K562 (cell line): ENCODE measurements at regions not wholly inside any gene's neighbourhood (a gene's known extent, or its start where the extent isn't known, plus 50 kb on each side); places are given as distances from the start of the nearest gene placed in this dataset.

Source experiments
- ATAC-seq: fragments of 200-7000 bp; cut with Tn5 transposase; 3 replicates; pipeline ENCODE4 v1.9.1; 2020; ENCODE audit warnings: moderate library complexity
- BruUV-seq: library from RNA; stranded (reverse); fragments of 400-500 nt; replicated peaks from 2 replicates; lab custom pipeline; 2021; lab: Mats Ljungman, UMichigan
- CTCF ChIA-PET: fragments of 300-600 bp; formaldehyde crosslinking; extraction: SDS; loops from one replicate; lab custom pipeline; 2021; ENCODE audit warnings: low intra/inter-chr PET ratio; lab: Yijun Ruan, JAX
- POLR2A ChIA-PET: fragments of 300-600, 350-650 bp; sonication (Branson Sonifier 250); formaldehyde crosslinking; extraction: SDS; loops from one replicate; lab custom pipeline; 2021; ENCODE audit warnings: antibody characterized with exemption, inconsistent platforms; lab: Yijun Ruan, JAX
- DNase-seq, 4 experiments: peaks; one replicate each; pipeline versions ENCODE4 v3.0.0 to v3.0.0-alpha.2; 2011 to 2018; ENCODE audit warnings: low spot score in 3 of 4, mixed read lengths in 3 of 4; ENCODE audit errors: extremely low read depth in 1 of 4
- FAIRE-seq: peaks from 2 replicates; lab custom pipeline; 2011; peaks lifted over from hg19 to GRCh38; lab: Jason Lieb, UNC
- H2AFZ ChIP-seq: 2 replicates; pipeline ENCODE4 v1.6.0; 2011; ENCODE audit warnings: low read depth, low read length, control low read depth, inconsistent platforms
- H3K27ac ChIP-seq: fragments of 200-600 bp; 3 replicates; pipeline ENCODE4 v1.8.0; 2011; ENCODE audit warnings: low read depth, mild to moderate bottlenecking, control low read depth, inconsistent platforms, low read length, moderate library complexity, mixed read lengths; ENCODE audit errors: extremely low read depth
- H3K27me3 ChIP-seq, 2 experiments: fragments of 300-600 bp in 1 of 2; 2 replicates in 1 of 2; 3 replicates in 1 of 2; pipeline versions ENCODE4 v1.6.0 to v1.8.0; 2011; ENCODE audit warnings: inconsistent platforms in 2 of 2, low read length in 2 of 2, mild to moderate bottlenecking in 1 of 2, mixed read lengths in 1 of 2, moderate library complexity in 1 of 2; ENCODE audit not compliant: control insufficient read depth in 2 of 2, insufficient read depth in 2 of 2
- H3K36me3 ChIP-seq: fragments of 300-600 bp; 3 replicates; pipeline ENCODE4 v1.8.0; 2011; ENCODE audit warnings: mild to moderate bottlenecking, low read length, inconsistent platforms; ENCODE audit not compliant: control insufficient read depth, insufficient read depth
- H3K4me1 ChIP-seq, 2 experiments: fragments of 200-600 bp in 1 of 2; replicated peaks in 1 of 2; 2 replicates in 1 of 2; 3 replicates in 1 of 2; pipeline versions ENCODE4 v1.5.1 to v1.8.0; 2011; ENCODE audit warnings: inconsistent platforms in 2 of 2, low read length in 2 of 2, mild to moderate bottlenecking in 1 of 2, mixed read lengths in 1 of 2, moderate library complexity in 1 of 2; ENCODE audit not compliant: control insufficient read depth in 2 of 2, insufficient read depth in 2 of 2
- H3K4me2 ChIP-seq: 2 replicates; pipeline ENCODE4 v1.6.1; 2011; ENCODE audit warnings: low read length, control low read depth, inconsistent platforms, mixed read lengths; ENCODE audit not compliant: insufficient read depth
- H3K4me3 ChIP-seq: fragments of 200-600 bp; sonication (generic), shearing (Covaris generic); 2 replicates; pipeline ENCODE4 v1.5.1; 2016; ENCODE audit warnings: control low read depth, inconsistent platforms
- H3K79me2 ChIP-seq: fragments of 200-600 bp; 3 replicates; pipeline ENCODE4 v1.8.0; 2011; ENCODE audit warnings: low read length, inconsistent platforms; ENCODE audit not compliant: control insufficient read depth, insufficient read depth
- H3K9ac ChIP-seq, 2 experiments: 2 replicates each; pipeline versions ENCODE4 v1.6.0 to v1.6.1; 2011; ENCODE audit warnings: low read depth in 2 of 2, low read length in 2 of 2, control low read depth in 1 of 2, inconsistent platforms in 1 of 2, mild to moderate bottlenecking in 1 of 2, mixed read lengths in 1 of 2; ENCODE audit not compliant: insufficient read depth in 1 of 2
- H3K9me1 ChIP-seq: one replicate; pipeline ENCODE4 v1.6.0; 2011; ENCODE audit warnings: inconsistent platforms, mild to moderate bottlenecking, low read length, moderate library complexity; ENCODE audit not compliant: control insufficient read depth, insufficient read depth
- H3K9me3 ChIP-seq: replicated peaks from 2 replicates; pipeline ENCODE4 v1.5.1; 2011; ENCODE audit warnings: low read depth, low read length, inconsistent platforms; ENCODE audit not compliant: control insufficient read depth, insufficient read depth
- H4K20me1 ChIP-seq: replicated peaks from 2 replicates; pipeline ENCODE4 v1.6.1; 2011; ENCODE audit warnings: low read length, inconsistent platforms, mixed read lengths; ENCODE audit not compliant: control insufficient read depth, insufficient read depth
- BHLHE40 ChIP-seq: IDR thresholded peaks from 2 replicates; pipeline ENCODE4 v1.6.1; 2011; ENCODE audit warnings: low read length, improper control_type of control experiment
- BRF1 ChIP-seq: IDR thresholded peaks from 3 replicates; pipeline ENCODE4 v1.6.1; 2011; ENCODE audit warnings: borderline replicate concordance, mild to moderate bottlenecking; ENCODE audit not compliant: insufficient read length; ENCODE audit errors: extremely low read depth
- CC2D1A ChIP-seq: fragments of 450-650 bp; IDR thresholded peaks from 2 replicates; pipeline ENCODE4 v1.6.1; 2017; ENCODE audit warnings: mild to moderate bottlenecking
- ELF1 ChIP-seq: fragments of 200-800 bp; sonication (Bioruptor generic); IDR thresholded peaks from 2 replicates; pipeline ENCODE4 v1.6.1; 2016; ENCODE audit warnings: missing genetic modification characterization, missing compliant biosample characterization
- EZH2 ChIP-seq: IDR thresholded peaks from 2 replicates; pipeline ENCODE4 v1.6.1; 2012; ENCODE audit warnings: low read depth, mild to moderate bottlenecking, inconsistent platforms, low read length, borderline replicate concordance
- GABPB1 ChIP-seq: sonication (generic); formaldehyde crosslinking; IDR thresholded peaks from 2 replicates; pipeline ENCODE4 v1.8.0; 2022; ENCODE audit warnings: mild to moderate bottlenecking, missing genetic modification reagents
- MAZ ChIP-seq, 2 experiments: fragments of 450-650 bp in 1 of 2; sonication (generic) in 1 of 2; formaldehyde crosslinking; IDR thresholded peaks in 1 of 2; conservative IDR thresholded peaks in 1 of 2; 2 replicates each; pipeline versions ENCODE4 v1.4.0 to v1.5.0; 2020; ENCODE audit warnings: mild to moderate bottlenecking in 1 of 2, missing genetic modification reagents in 1 of 2
- MCM5 ChIP-seq: fragments of 450-650 bp; IDR thresholded peaks from 2 replicates; pipeline ENCODE4 v1.6.1; 2016; ENCODE audit warnings: low read depth
- MTA1 ChIP-seq: fragments of 450-650 bp; IDR thresholded peaks from 2 replicates; pipeline ENCODE4 v1.6.1; 2017; ENCODE audit warnings: borderline replicate concordance
- POLR2AphosphoS5 ChIP-seq: IDR thresholded peaks from 2 replicates; pipeline ENCODE4 v1.6.1; 2011; ENCODE audit warnings: mild to moderate bottlenecking, low read depth, low read length, moderate library complexity; ENCODE audit not compliant: control insufficient read depth, insufficient read depth
- THRAP3 ChIP-seq: fragments of 450-650 bp; IDR thresholded peaks from 2 replicates; pipeline ENCODE4 v1.6.1; 2016; ENCODE audit warnings: mild to moderate bottlenecking, inconsistent platforms, borderline replicate concordance
- ZEB2 ChIP-seq: fragments of 450-650 bp; IDR thresholded peaks from 2 replicates; pipeline ENCODE4 v1.6.1; 2016
- ZNF239 ChIP-seq: fragments of 250-450 bp; sonication (Bioruptor Pico); IDR thresholded peaks from 2 replicates; pipeline ENCODE4 v1.4.0; 2020; ENCODE audit warnings: mild to moderate bottlenecking
- WGBS: fragments of 100-300 bp; shearing (Covaris generic); methylation state at CpG from one replicate; pipeline ENCODE4 v1.1.6; 2016; ENCODE audit warnings: low coverage, mixed read lengths; ENCODE audit not compliant: insufficient coverage; ENCODE audit errors: missing lambda C conversion rate; 5-methylcytosine and 5-hydroxymethylcytosine counted together
- in situ Hi-C: fragments of 300-500 bp; cut with MboI; formaldehyde crosslinking; loops from 4 replicates; pipeline ENCODE4 v1.15.0; 2018; ENCODE audit warnings: inconsistent platforms, mixed read lengths
- intact Hi-C: fragments of 100-400 bp; cut with micrococcal nuclease; formaldehyde crosslinking; loops from 2 replicates; pipeline ENCODE4 v1.14.2; 2022
- TF ChIP-seq, protein P1 (sequence below): sonication (generic); formaldehyde crosslinking; IDR thresholded peaks from 2 replicates; pipeline ENCODE4 v1.8.0; 2022; ENCODE audit warnings: missing genetic modification reagents, mild to moderate bottlenecking, moderate library complexity, borderline replicate concordance
- TF ChIP-seq, protein P2 (sequence below): fragments of 450-650 bp; formaldehyde crosslinking; IDR thresholded peaks from 2 replicates; pipeline ENCODE4 v1.4.0; 2022; ENCODE audit warnings: missing genetic modification characterization
- TF ChIP-seq, protein P3 (sequence below): IDR thresholded peaks from 2 replicates; pipeline ENCODE4 v1.6.1; 2011; ENCODE audit warnings: borderline replicate concordance, low read depth, mild to moderate bottlenecking, moderate library complexity, low read length; ENCODE audit not compliant: insufficient read depth, poor library complexity, severe bottlenecking

DNA sequence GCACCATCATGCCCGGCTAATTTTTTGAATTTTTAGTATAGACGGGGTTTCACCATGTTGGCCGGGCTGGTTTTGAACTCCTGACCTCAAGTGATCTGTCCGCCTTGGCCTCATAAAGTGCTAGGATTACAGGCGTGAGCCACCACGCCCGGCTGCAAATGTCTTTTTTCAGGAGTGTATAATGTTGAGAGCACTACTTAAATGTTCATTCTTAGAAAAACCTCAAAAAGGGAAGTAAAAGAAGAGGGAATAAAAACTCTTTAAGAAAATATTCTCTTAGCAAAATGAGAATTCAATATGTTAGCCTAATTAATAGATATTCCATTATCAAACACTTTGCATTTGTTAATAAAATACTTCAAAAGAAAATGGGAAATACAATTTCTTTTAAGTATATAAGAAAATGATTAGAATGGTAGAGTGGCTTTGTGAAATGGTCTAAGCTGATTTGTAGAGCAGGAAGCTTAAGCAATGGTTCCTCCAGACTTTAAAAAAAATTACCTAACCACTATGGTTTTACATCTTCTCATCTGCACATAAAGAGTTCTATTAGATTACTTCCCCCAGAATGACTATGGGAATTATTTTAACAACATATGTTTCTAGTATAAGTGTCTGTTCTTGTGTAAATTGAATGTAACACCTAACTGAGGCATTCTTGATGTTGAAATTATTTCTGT, 226.7 kb upstream of the ALCAM start:
- no peak for FAIRE-seq
- Histone ChIP-seq H3K4me2 (no peak overlapping the region), H3K79me2 (no peaks in the 10 kb centered on the region), H3K4me3 (no peak overlapping the region), H3K9me1 (no peaks in the 10 kb centered on the region), H4K20me1 (no peaks in the 10 kb centered on the region), H2AFZ (no peak overlapping the region), H3K4me1 (no peaks in the 10 kb centered on the region), H3K27me3 (no peaks in the 10 kb centered on the region), H3K27ac (no peak overlapping the region), H3K9me3 (no peaks in the 10 kb centered on the region; the same call in 1 of the 2 replicates), H3K9ac (no peak overlapping the region), H3K36me3 (no peaks in the 10 kb centered on the region)
- no peak for DNase-seq
- BruUV-seq = no TSS peak
- ATAC-seq = no peak
- 0% methylated on average over 4 of the region's 7 CpGs for WGBS
- no peak for TF ChIP-seq BHLHE40
- no peak for TF ChIP-seq ELF1 (tag)
- no peak for TF ChIP-seq MCM5
- no peak for TF ChIP-seq THRAP3
- TF ChIP-seq, protein P1, sequence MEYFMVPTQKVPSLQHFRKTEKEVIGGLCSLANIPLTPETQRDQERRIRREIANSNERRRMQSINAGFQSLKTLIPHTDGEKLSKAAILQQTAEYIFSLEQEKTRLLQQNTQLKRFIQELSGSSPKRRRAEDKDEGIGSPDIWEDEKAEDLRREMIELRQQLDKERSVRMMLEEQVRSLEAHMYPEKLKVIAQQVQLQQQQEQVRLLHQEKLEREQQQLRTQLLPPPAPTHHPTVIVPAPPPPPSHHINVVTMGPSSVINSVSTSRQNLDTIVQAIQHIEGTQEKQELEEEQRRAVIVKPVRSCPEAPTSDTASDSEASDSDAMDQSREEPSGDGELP (CRISPR knock-in tag) = no peak
- TF ChIP-seq EZH2 = no peak
- TF ChIP-seq GABPB1 (CRISPR knock-in tag) = no peak
- TF ChIP-seq, protein P2, sequence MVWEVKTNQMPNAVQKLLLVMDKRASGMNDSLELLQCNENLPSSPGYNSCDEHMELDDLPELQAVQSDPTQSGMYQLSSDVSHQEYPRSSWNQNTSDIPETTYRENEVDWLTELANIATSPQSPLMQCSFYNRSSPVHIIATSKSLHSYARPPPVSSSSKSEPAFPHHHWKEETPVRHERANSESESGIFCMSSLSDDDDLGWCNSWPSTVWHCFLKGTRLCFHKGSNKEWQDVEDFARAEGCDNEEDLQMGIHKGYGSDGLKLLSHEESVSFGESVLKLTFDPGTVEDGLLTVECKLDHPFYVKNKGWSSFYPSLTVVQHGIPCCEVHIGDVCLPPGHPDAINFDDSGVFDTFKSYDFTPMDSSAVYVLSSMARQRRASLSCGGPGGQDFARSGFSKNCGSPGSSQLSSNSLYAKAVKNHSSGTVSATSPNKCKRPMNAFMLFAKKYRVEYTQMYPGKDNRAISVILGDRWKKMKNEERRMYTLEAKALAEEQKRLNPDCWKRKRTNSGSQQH (CRISPR knock-in tag) = no peak
- TF ChIP-seq ZEB2 = no peak
- TF ChIP-seq POLR2AphosphoS5 = no peak
- no peak for TF ChIP-seq CC2D1A
- TF ChIP-seq ZNF239 (CRISPR knock-in tag) = no peak
- TF ChIP-seq, protein P3, sequence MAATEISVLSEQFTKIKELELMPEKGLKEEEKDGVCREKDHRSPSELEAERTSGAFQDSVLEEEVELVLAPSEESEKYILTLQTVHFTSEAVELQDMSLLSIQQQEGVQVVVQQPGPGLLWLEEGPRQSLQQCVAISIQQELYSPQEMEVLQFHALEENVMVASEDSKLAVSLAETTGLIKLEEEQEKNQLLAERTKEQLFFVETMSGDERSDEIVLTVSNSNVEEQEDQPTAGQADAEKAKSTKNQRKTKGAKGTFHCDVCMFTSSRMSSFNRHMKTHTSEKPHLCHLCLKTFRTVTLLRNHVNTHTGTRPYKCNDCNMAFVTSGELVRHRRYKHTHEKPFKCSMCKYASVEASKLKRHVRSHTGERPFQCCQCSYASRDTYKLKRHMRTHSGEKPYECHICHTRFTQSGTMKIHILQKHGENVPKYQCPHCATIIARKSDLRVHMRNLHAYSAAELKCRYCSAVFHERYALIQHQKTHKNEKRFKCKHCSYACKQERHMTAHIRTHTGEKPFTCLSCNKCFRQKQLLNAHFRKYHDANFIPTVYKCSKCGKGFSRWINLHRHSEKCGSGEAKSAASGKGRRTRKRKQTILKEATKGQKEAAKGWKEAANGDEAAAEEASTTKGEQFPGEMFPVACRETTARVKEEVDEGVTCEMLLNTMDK = no peak
- no peak for TF ChIP-seq MAZ (CRISPR knock-in tag; conservative IDR thresholded peaks at IDR 0.05 in 1 of 2, IDR thresholded peaks at IDR 0.05 in 1 of 2)
- no peak for TF ChIP-seq BRF1
- TF ChIP-seq MTA1 = no peak
- in situ Hi-C loops = no loop called here
- POLR2A ChIA-PET = no interaction called here
- CTCF ChIA-PET = no interaction called here
- intact Hi-C loops = no loop called here
